ENCODE measurements at regions not wholly inside any gene's neighbourhood (a gene's known extent, or its start where the extent isn't known, plus 50 kb on each side); places are given as distances from the start of the nearest gene placed in this dataset.

DNA sequence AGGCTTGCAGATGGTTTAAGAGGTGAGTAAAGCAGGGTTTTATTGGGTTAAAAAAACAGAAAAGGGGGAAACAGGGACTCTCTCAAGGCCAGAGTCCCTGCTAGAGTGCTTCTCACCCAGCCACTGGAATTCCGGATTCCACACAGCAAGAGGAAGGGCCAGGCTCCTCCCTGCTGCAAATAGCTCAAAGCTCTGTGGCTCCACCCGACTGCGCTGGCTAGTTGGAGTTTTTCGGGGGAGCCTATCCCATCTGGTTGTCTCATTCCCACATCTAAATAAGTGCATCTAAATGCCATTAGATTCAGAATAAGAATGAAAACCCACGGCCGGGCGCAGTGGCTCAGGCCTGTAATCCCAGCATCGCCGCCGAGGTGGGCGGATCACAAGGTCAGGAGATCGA lies 791.5 kb downstream of the SLC16A7 start:
- H3F3A ChIP-seq (ENCODE audit: control insufficient read depth, insufficient read depth) = no peaks in the 10 kb centered on the region
- H3K79me2 ChIP-seq (ENCODE audit: control insufficient read depth, low read length) = no peaks in the 10 kb centered on the region
- no peaks in the 10 kb centered on the region for H3K9me3 ChIP-seq (ENCODE audit: control insufficient read depth, insufficient read depth, low read length)
- TF ChIP-seq EZH2phosphoT487 (IDR thresholded peaks at IDR 0.05; ENCODE audit: borderline replicate concordance, low read length) = no peak
- TF ChIP-seq, protein P1, sequence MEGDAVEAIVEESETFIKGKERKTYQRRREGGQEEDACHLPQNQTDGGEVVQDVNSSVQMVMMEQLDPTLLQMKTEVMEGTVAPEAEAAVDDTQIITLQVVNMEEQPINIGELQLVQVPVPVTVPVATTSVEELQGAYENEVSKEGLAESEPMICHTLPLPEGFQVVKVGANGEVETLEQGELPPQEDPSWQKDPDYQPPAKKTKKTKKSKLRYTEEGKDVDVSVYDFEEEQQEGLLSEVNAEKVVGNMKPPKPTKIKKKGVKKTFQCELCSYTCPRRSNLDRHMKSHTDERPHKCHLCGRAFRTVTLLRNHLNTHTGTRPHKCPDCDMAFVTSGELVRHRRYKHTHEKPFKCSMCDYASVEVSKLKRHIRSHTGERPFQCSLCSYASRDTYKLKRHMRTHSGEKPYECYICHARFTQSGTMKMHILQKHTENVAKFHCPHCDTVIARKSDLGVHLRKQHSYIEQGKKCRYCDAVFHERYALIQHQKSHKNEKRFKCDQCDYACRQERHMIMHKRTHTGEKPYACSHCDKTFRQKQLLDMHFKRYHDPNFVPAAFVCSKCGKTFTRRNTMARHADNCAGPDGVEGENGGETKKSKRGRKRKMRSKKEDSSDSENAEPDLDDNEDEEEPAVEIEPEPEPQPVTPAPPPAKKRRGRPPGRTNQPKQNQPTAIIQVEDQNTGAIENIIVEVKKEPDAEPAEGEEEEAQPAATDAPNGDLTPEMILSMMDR (IDR thresholded peaks at IDR 0.05; ENCODE audit: low read depth, low read length, poor library complexity, severe bottlenecking) = no peak
- no peak overlapping the region for H3K27ac ChIP-seq (ENCODE audit: low read depth, low read length)
- no peak overlapping the region for H3K4me2 ChIP-seq (ENCODE audit: low read length)
- H4K20me1 ChIP-seq (ENCODE audit: control insufficient read depth, insufficient read depth, low read depth, low read length) = no peaks in the 10 kb centered on the region
- H3K4me3 ChIP-seq (ENCODE audit: low read length) = no peak overlapping the region
- H3K36me3 ChIP-seq (ENCODE audit: control insufficient read depth, low read length) = no peaks in the 10 kb centered on the region
- no peaks in the 10 kb centered on the region for H3K9me2 ChIP-seq (replicated peaks; ENCODE audit: control insufficient read depth, low read length)
- no peaks in the 10 kb centered on the region for H3K4me1 ChIP-seq (ENCODE audit: control insufficient read depth, low read length)
- H3K27me3 ChIP-seq (ENCODE audit: control insufficient read depth, low read length) = no peaks in the 10 kb centered on the region

GRCh38 chr12:60391051-60391450 lies 795.2 kb downstream of the SLC16A7 start:
- H3K79me2 ChIP-seq (ENCODE audit: control insufficient read depth, low read length) = no peaks in the 10 kb centered on the region
- H3K4me2 ChIP-seq (ENCODE audit: low read length) = no peak overlapping the region
- H3K9me2 ChIP-seq (replicated peaks; ENCODE audit: control insufficient read depth, low read length) = no peaks in the 10 kb centered on the region
- H4K20me1 ChIP-seq (ENCODE audit: control insufficient read depth, insufficient read depth, low read depth, low read length) = no peaks in the 10 kb centered on the region
- H3K36me3 ChIP-seq (ENCODE audit: control insufficient read depth, low read length) = no peaks in the 10 kb centered on the region
- TF ChIP-seq EZH2phosphoT487 (IDR thresholded peaks at IDR 0.05; ENCODE audit: borderline replicate concordance, low read length) = no peak
- H3K9me3 ChIP-seq (ENCODE audit: control insufficient read depth, insufficient read depth, low read length) = no peaks in the 10 kb centered on the region
- H3K4me1 ChIP-seq (ENCODE audit: control insufficient read depth, low read length) = no peaks in the 10 kb centered on the region
- no peak overlapping the region for H3K27ac ChIP-seq (ENCODE audit: low read depth, low read length)
- no peaks in the 10 kb centered on the region for H3F3A ChIP-seq (ENCODE audit: control insufficient read depth, insufficient read depth)
- no peaks in the 10 kb centered on the region for H3K27me3 ChIP-seq (ENCODE audit: control insufficient read depth, low read length)
- no peak overlapping the region for H3K4me3 ChIP-seq (ENCODE audit: low read length)

GRCh38 chr12:60391791-60392190 lies 796.0 kb downstream of the SLC16A7 start:
- H3K9me3 ChIP-seq (ENCODE audit: control insufficient read depth, insufficient read depth, low read length) = no peaks in the 10 kb centered on the region
- TF ChIP-seq, protein P1 (IDR thresholded peaks at IDR 0.05; ENCODE audit: low read depth, low read length, poor library complexity, severe bottlenecking) = no peak
- no peak for TF ChIP-seq EZH2phosphoT487 (IDR thresholded peaks at IDR 0.05; ENCODE audit: borderline replicate concordance, low read length)
- no peaks in the 10 kb centered on the region for H3K4me1 ChIP-seq (ENCODE audit: control insufficient read depth, low read length)
- no peaks in the 10 kb centered on the region for H3F3A ChIP-seq (ENCODE audit: control insufficient read depth, insufficient read depth)
- no peaks in the 10 kb centered on the region for H3K36me3 ChIP-seq (ENCODE audit: control insufficient read depth, low read length)
- no peak overlapping the region for H3K4me3 ChIP-seq (ENCODE audit: low read length)
- H3K27me3 ChIP-seq (ENCODE audit: control insufficient read depth, low read length) = no peaks in the 10 kb centered on the region
- no peaks in the 10 kb centered on the region for H3K9me2 ChIP-seq (replicated peaks; ENCODE audit: control insufficient read depth, low read length)
- H3K79me2 ChIP-seq (ENCODE audit: control insufficient read depth, low read length) = no peaks in the 10 kb centered on the region
- H3K4me2 ChIP-seq (ENCODE audit: low read length) = no peak overlapping the region
- no peak overlapping the region for H3K27ac ChIP-seq (ENCODE audit: low read depth, low read length)
- H4K20me1 ChIP-seq (ENCODE audit: control insufficient read depth, insufficient read depth, low read depth, low read length) = no peaks in the 10 kb centered on the region

DNA sequence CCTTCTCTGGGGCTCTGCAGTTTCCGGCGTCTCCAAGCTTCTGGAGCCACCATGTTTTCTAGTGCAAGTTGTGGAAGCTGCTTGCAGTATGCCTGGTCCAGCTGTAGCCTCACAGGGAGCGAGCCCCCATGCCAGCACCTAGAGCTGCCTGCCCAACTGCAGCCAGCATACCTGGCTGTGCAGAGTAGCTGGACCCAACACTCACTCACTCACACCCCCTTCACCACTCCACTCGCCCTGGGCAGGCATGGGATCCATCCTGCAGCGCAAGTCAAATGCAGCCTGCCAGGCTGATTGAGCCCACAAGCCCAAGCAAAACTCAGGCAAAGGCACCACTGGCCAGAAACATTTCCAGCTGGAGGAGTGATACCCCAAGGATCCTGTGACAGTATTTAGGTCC lies 797.3 kb downstream of the SLC16A7 start:
- Histone ChIP-seq H3K4me2 (ENCODE audit: low read length) (no peak overlapping the region), H3K9me3 (ENCODE audit: control insufficient read depth, insufficient read depth, low read length) (no peaks in the 10 kb centered on the region), H3K79me2 (ENCODE audit: control insufficient read depth, low read length) (no peaks in the 10 kb centered on the region), H3K9me2 (replicated peaks; ENCODE audit: control insufficient read depth, low read length) (no peaks in the 10 kb centered on the region), H3K4me3 (ENCODE audit: low read length) (no peak overlapping the region), H3K27me3 (ENCODE audit: control insufficient read depth, low read length) (no peaks in the 10 kb centered on the region), H3F3A (ENCODE audit: control insufficient read depth, insufficient read depth) (no peaks in the 10 kb centered on the region), H3K4me1 (ENCODE audit: control insufficient read depth, low read length) (no peaks in the 10 kb centered on the region), H3K27ac (ENCODE audit: low read depth, low read length) (no peak overlapping the region), H4K20me1 (ENCODE audit: control insufficient read depth, insufficient read depth, low read depth, low read length) (no peaks in the 10 kb centered on the region), H3K36me3 (ENCODE audit: control insufficient read depth, low read length) (no peaks in the 10 kb centered on the region)
- no peak for TF ChIP-seq EZH2phosphoT487 (IDR thresholded peaks at IDR 0.05; ENCODE audit: borderline replicate concordance, low read length)
- TF ChIP-seq, protein P1 (IDR thresholded peaks at IDR 0.05; ENCODE audit: low read depth, low read length, poor library complexity, severe bottlenecking) = no peak

Measured in DOHH2 (cell line).